ENCODE measurements at regions not wholly inside any gene's neighbourhood (a gene's known extent, or its start where the extent isn't known, plus 50 kb on each side); places are given as distances from the start of the nearest gene placed in this dataset.
"Not testable (repeated sequence)": the region's sequence is repeated elsewhere in the genome, so short reads cannot be mapped to it uniquely, and the experiment has no call there.

GRCh38 chr7:16369855-16370254 lies 51.5 kb downstream of the CRPPA start:
- DNase-seq (ENCODE audit: low read depth) = no peak

GRCh38 chr7:16369309-16369708 lies 52.0 kb downstream of the CRPPA start:
- H3K4me3 ChIP-seq (ENCODE audit: low read depth, low read length); DNase-seq (ENCODE audit: low read depth): not testable (repeated sequence)

More at GRCh38 chr7:16369855-16370254, 51.5 kb downstream of the CRPPA start:
- H3K4me3 ChIP-seq (ENCODE audit: low read depth, low read length) = no peak overlapping the region
- TF ChIP-seq CTCF (IDR thresholded peaks at IDR 0.05; ENCODE audit: low read depth, low read length) (no peak), MAX (IDR thresholded peaks at IDR 0.05; ENCODE audit: low read depth, low read length) (no peak), POLR2A (IDR thresholded peaks at IDR 0.05; ENCODE audit: extremely low read depth, insufficient read length) (no peak), MYC (IDR thresholded peaks at IDR 0.05; ENCODE audit: low read depth, low read length) (no peak)

GRCh38 chr7:16368885-16369284 lies 52.5 kb downstream of the CRPPA start:
- DNase-seq (ENCODE audit: low read depth) = no peak
- H3K4me3 ChIP-seq (ENCODE audit: low read depth, low read length) = no peak overlapping the region
- TF ChIP-seq MAX (IDR thresholded peaks at IDR 0.05; ENCODE audit: low read depth, low read length) (no peak), MYC (IDR thresholded peaks at IDR 0.05; ENCODE audit: low read depth, low read length) (no peak), CTCF (IDR thresholded peaks at IDR 0.05; ENCODE audit: low read depth, low read length) (no peak), POLR2A (IDR thresholded peaks at IDR 0.05; ENCODE audit: extremely low read depth, insufficient read length) (no peak)

- no peak overlapping the region for H3K4me3 ChIP-seq (ENCODE audit: low read depth, low read length)
- no peak for DNase-seq (ENCODE audit: low read depth)
- TF ChIP-seq CTCF (IDR thresholded peaks at IDR 0.05; ENCODE audit: low read depth, low read length) = no peak
Measured at GRCh38 chr7:16367115-16367514, 54.2 kb downstream of the CRPPA start.

- TF ChIP-seq POLR2A (IDR thresholded peaks at IDR 0.05; ENCODE audit: extremely low read depth, insufficient read length) (no peak), MYC (IDR thresholded peaks at IDR 0.05; ENCODE audit: low read depth, low read length) (no peak), CTCF (IDR thresholded peaks at IDR 0.05; ENCODE audit: low read depth, low read length) (no peak), MAX (IDR thresholded peaks at IDR 0.05; ENCODE audit: low read depth, low read length) (no peak)
- DNase-seq (ENCODE audit: low read depth) = no peak
- H3K4me3 ChIP-seq (ENCODE audit: low read depth, low read length) = no peak overlapping the region
Measured at GRCh38 chr7:16365952-16366351, 55.4 kb downstream of the CRPPA start.

- TF ChIP-seq MYC (IDR thresholded peaks at IDR 0.05; ENCODE audit: low read depth, low read length) (no peak), MAX (IDR thresholded peaks at IDR 0.05; ENCODE audit: low read depth, low read length) (no peak), POLR2A (IDR thresholded peaks at IDR 0.05; ENCODE audit: extremely low read depth, insufficient read length) (no peak), CTCF (IDR thresholded peaks at IDR 0.05; ENCODE audit: low read depth, low read length) (no peak)
- DNase-seq (ENCODE audit: low read depth) = no peak
Measured at GRCh38 chr7:16365177-16365576, 56.2 kb downstream of the CRPPA start.

More at GRCh38 chr7:16365177-16365576, 56.2 kb downstream of the CRPPA start:
- H3K4me3 ChIP-seq (ENCODE audit: low read depth, low read length) = no peak overlapping the region

Measured in NB4 (cell line).